ENCODE measurements at regions not wholly inside any gene's neighbourhood (a gene's known extent, or its start where the extent isn't known, plus 50 kb on each side); places are given as distances from the start of the nearest gene placed in this dataset.

- TF ChIP-seq POLR2A (IDR thresholded peaks at IDR 0.05) (no peak), CTCF (IDR thresholded peaks at IDR 0.05) (no peak)
These were observed 84.0 kb downstream of the XRCC2 start for GRCh38 chr7:152591976-152592375.

All from right lobe of liver (tissue), 4 donors.